Hepatocyte (in vitro differentiated cells): ENCODE measurements at regions not wholly inside any gene's neighbourhood (a gene's known extent, or its start where the extent isn't known, plus 50 kb on each side); places are given as distances from the start of the nearest gene placed in this dataset.
A peak's percentile ranks its signal among the peaks of the same experiment; 100 is the strongest.

Experiments used
- DNase-seq: peaks from one replicate; pipeline ENCODE4 v3.0.0-alpha.2; 2016; ENCODE audit warnings: low spot score
- H2AFZ ChIP-seq: fragments of 200-600 bp; sonication (generic); 2 replicates; pipeline ENCODE4 v1.6.0; 2016; ENCODE audit warnings: antibody characterized with exemption, mild to moderate bottlenecking
- H3K27ac ChIP-seq: fragments of 200-600 bp; sonication (generic); 2 replicates; pipeline ENCODE4 v1.5.1; 2016; ENCODE audit warnings: mild to moderate bottlenecking
- H3K27me3 ChIP-seq: fragments of 200-600 bp; sonication (generic); 2 replicates; pipeline ENCODE4 v1.6.1; 2016
- H3K36me3 ChIP-seq: fragments of 200-600 bp; sonication (generic); replicated peaks from 2 replicates; pipeline ENCODE4 v1.5.1; 2016; ENCODE audit warnings: low read depth; ENCODE audit not compliant: insufficient read depth
- H3K4me1 ChIP-seq: fragments of 200-600 bp; sonication (generic); 2 replicates; pipeline ENCODE4 v1.5.1; 2016; ENCODE audit warnings: mild to moderate bottlenecking, moderate library complexity; ENCODE audit not compliant: insufficient read depth
- H3K4me2 ChIP-seq: fragments of 200-600 bp; sonication (generic); 2 replicates; pipeline ENCODE4 v1.6.0; 2016
- H3K4me3 ChIP-seq: fragments of 200-600 bp; sonication (generic); 2 replicates; pipeline ENCODE4 v1.5.1; 2016; ENCODE audit warnings: mild to moderate bottlenecking
- H3K79me2 ChIP-seq: fragments of 200-600 bp; sonication (generic); 2 replicates; pipeline ENCODE4 v1.6.0; 2017; ENCODE audit warnings: mild to moderate bottlenecking
- H3K9me2 ChIP-seq: fragments of 200-600 bp; sonication (generic); replicated peaks from 2 replicates; pipeline ENCODE4 v1.6.0; 2017; ENCODE audit warnings: mild to moderate bottlenecking; ENCODE audit not compliant: insufficient read depth
- H3K9me3 ChIP-seq: fragments of 200-600 bp; sonication (generic); 2 replicates; pipeline ENCODE4 v1.5.1; 2016; ENCODE audit warnings: low read depth, mild to moderate bottlenecking
- H4K20me1 ChIP-seq: fragments of 200-600 bp; sonication (generic); 2 replicates; pipeline ENCODE4 v1.6.0; 2016; ENCODE audit warnings: mild to moderate bottlenecking; ENCODE audit not compliant: insufficient read depth, poor library complexity, severe bottlenecking
- EZH2 ChIP-seq: fragments of 200-600 bp; sonication (generic); IDR thresholded peaks from 2 replicates; pipeline ENCODE4 v1.6.1; 2016; ENCODE audit warnings: antibody characterized with exemption, mild to moderate bottlenecking, borderline replicate concordance
- EZH2phosphoT487 ChIP-seq: fragments of 200-600 bp; sonication (generic); IDR thresholded peaks from one replicate; pipeline ENCODE4 v1.6.1; 2018; ENCODE audit warnings: antibody characterized with exemption, mild to moderate bottlenecking, low read depth, moderate library complexity; ENCODE audit not compliant: unreplicated experiment, severe bottlenecking
- WGBS: methylation state at CpG from one replicate; pipeline ENCODE4 v1.1.6; 2016; ENCODE audit warnings: low lambda C conversion rate; ENCODE audit errors: missing lambda C conversion rate; 5-methylcytosine and 5-hydroxymethylcytosine counted together
- TF ChIP-seq, protein P1 (sequence below): fragments of 200-600 bp; sonication (generic); IDR thresholded peaks from 2 replicates; pipeline ENCODE4 v1.5.1; 2016; ENCODE audit warnings: antibody characterized with exemption, mild to moderate bottlenecking; ENCODE audit not compliant: poor library complexity

DNA sequence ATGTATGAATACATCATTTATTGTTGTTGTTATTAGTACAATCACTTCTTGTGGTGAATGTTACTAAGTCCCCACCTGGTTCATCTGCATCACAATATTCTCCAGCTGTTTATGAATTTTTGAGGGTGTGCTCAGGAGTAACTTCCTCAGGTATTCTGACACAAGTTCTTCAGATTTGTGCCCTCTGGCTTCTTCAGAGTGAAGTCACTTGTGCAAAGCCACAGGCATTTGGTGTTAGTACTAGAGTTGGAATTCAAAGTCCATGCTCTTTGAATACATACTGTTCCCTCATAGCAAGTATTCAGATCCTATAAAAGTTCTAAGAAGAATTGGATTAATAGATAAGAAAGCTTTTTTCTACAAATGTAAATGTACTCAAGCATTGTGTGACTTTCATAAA is 150.3 kb upstream of the AVPR1A start:
- Histone ChIP-seq H3K4me2 (no peak overlapping the region), H3K4me3 (no peak overlapping the region), H3K79me2 (no peaks in the 10 kb centered on the region), H3K9me2 (no peaks in the 10 kb centered on the region), H2AFZ (no peak overlapping the region), H3K36me3 (no peaks in the 10 kb centered on the region), H3K27ac (no peak overlapping the region), H3K9me3 (no peaks in the 10 kb centered on the region), H3K27me3 (no peaks in the 10 kb centered on the region), H4K20me1 (no peaks in the 10 kb centered on the region), H3K4me1 (peaks cover 11% of the 10 kb centered on the region)
- DNase-seq: no peak
- TF ChIP-seq, protein P1, sequence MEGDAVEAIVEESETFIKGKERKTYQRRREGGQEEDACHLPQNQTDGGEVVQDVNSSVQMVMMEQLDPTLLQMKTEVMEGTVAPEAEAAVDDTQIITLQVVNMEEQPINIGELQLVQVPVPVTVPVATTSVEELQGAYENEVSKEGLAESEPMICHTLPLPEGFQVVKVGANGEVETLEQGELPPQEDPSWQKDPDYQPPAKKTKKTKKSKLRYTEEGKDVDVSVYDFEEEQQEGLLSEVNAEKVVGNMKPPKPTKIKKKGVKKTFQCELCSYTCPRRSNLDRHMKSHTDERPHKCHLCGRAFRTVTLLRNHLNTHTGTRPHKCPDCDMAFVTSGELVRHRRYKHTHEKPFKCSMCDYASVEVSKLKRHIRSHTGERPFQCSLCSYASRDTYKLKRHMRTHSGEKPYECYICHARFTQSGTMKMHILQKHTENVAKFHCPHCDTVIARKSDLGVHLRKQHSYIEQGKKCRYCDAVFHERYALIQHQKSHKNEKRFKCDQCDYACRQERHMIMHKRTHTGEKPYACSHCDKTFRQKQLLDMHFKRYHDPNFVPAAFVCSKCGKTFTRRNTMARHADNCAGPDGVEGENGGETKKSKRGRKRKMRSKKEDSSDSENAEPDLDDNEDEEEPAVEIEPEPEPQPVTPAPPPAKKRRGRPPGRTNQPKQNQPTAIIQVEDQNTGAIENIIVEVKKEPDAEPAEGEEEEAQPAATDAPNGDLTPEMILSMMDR: no peak
- TF ChIP-seq EZH2 (no peak), EZH2phosphoT487 (no peak)

DNA sequence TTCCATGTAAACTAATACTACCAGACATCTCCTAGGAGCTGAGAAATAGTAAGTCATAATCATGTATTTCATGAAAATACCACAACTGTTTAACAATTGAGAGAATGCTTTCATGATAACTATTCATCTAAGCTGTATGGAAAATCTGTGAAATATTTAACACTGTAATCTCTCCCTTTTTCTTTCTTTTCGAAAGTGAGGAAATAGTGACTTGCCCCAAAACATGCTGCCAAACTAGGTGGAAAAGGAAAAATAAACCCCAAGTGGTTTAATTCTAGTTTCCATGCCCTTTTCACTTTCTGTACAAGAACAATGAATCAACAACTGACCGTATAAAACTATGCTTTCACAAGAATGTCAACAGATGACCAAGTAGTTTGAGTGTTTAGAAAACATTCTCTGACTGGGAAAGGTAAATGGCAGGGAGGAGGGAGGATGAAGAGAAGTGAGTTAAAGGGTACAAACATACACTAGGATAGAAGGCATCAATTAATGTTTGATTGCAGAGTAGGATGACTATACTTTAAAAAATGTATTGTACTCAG is 147.5 kb upstream of the AVPR1A start:
- no peaks in the 10 kb centered on the region for H3K27me3 ChIP-seq
- peaks cover 23% of the 10 kb centered on the region for H3K4me1 ChIP-seq
- no peaks in the 10 kb centered on the region for H4K20me1 ChIP-seq
- DNase-seq: no peak
- H3K4me3 ChIP-seq: no peak overlapping the region
- peak overlapping the region; percentile 43 for H3K27ac ChIP-seq
- WGBS: 52% methylated on average over 2 of the region's 2 CpGs
- H3K79me2 ChIP-seq: no peaks in the 10 kb centered on the region
- no peaks in the 10 kb centered on the region for H3K9me2 ChIP-seq
- TF ChIP-seq EZH2 (no peak), EZH2phosphoT487 (no peak)
- TF ChIP-seq, protein P1: no peak
- no peaks in the 10 kb centered on the region for H3K36me3 ChIP-seq
- H3K4me2 ChIP-seq: peak overlapping the region; percentile 38
- no peaks in the 10 kb centered on the region for H3K9me3 ChIP-seq
- H2AFZ ChIP-seq: peak overlapping the region; percentile 17

DNA sequence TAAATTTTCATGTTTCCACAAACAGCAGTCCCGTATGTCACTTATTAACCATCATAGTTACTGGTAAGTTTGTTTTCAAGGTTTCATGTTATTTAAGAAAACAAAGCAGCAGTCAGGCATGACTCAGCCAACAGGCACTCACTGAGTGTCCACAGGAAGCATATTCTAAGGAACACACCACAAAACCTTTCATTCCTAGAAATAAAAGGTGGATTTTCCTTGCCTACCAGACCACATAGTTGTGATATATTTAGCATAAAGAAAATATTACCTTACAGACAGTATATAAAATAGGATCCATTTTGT is 143.3 kb upstream of the AVPR1A start:
- WGBS: 4% methylated on average over 1 of the region's 1 CpG
- Histone ChIP-seq H3K4me1 (peaks cover 24% of the 10 kb centered on the region), H3K36me3 (no peaks in the 10 kb centered on the region), H3K27ac (peak overlapping the region; percentile 71), H3K9me3 (no peaks in the 10 kb centered on the region), H3K4me2 (no peak overlapping the region), H4K20me1 (no peaks in the 10 kb centered on the region), H3K4me3 (no peak overlapping the region), H3K27me3 (no peaks in the 10 kb centered on the region), H3K9me2 (no peaks in the 10 kb centered on the region), H3K79me2 (no peaks in the 10 kb centered on the region), H2AFZ (no peak overlapping the region)
- DNase-seq: peak; percentile 71
- TF ChIP-seq EZH2phosphoT487 (no peak), EZH2 (no peak)
- TF ChIP-seq, protein P1: no peak
